Activated CD8-positive, alpha-beta memory T cell treated with anti-CD3 and anti-CD28 coated beads for 24 hours (primary cell): ENCODE measurements at regions not wholly inside any gene's neighbourhood (a gene's known extent, or its start where the extent isn't known, plus 50 kb on each side); places are given as distances from the start of the nearest gene placed in this dataset.

Source experiments
- DNase-seq: peaks from one replicate; pipeline ENCODE4 v3.0.0-alpha.2; 2020

DNA sequence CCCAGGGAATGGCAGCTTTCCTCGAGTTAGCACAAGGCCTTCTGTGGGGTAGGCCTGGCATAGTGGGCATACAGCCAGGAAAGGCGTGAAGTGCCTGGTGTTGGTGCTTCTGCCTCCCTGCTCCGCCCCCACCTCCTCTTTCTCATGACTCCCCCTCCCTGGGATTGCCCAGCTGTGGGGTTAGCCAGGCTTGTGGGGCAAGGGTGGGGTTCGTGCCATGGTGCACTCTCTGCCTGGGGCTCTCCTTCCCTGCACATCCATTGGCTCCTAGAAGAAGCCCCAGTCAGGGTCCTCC lies 236.8 kb upstream of the NCAM1 start:
- DNase-seq, result no peak

DNA sequence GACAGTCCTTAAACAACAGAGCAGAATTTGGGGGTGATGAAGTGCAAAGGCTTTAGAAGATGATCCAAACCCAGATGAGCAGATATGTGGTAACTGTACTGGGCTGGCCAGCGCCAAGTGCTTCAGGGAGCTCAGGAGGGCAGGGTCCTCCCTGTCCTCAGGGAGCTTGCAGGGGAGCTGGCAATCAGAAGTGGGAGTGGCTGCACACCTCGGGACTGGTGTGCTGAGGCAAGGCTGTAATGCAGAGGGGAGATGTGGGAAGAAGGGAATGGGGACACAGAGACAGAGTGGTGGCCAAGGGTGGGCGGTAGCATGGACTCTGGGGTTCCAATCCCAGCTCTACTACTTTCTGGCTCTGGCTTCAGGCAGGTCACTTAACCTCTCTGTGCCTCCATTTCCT lies 235.6 kb upstream of the NCAM1 start:
- no peak for DNase-seq

DNA sequence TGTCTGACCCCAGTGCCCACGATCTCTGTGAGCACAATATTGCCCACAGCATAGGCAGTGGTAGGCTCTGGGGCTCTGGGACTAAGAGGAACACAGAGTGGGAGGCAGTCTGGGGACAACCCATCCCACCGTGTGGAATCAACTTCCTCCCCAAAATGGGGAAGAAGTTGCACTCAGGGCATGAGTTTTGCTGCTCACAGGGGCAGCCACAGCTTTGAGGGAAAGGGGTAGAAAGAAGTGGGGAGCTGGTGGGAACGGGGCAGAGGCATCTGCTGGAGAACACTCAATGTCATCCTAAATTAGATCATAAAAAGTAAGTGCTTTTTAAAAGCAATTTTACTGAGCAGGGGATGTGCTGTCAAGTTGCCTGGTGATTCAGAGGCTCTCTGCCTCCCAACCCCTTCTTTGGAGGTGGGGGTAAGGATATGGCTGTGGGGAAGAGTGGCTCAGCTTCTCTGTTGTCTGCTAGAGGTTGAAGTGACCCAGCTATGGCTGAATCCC lies 233.8 kb upstream of the NCAM1 start:
- no peak for DNase-seq

DNA sequence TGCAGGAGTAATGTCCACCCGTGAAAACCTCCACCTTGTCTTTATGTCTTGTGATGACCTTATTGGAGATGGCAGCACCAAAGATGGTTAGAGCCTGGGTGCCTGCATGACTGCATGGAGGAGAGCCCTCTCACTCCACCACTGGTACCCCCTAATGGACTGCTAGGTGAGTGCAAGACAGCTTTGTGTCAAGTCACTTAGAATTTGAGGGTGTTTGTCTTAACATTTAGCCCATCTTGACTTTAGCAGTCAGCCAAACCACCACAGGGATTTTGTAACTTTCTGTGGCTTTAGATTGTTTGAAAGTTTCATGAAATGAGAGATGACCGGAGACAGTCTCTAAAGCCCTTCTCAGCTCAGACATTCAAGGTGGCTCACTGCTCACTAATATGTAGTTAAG lies 232.9 kb upstream of the NCAM1 start:
- no peak for DNase-seq

DNA sequence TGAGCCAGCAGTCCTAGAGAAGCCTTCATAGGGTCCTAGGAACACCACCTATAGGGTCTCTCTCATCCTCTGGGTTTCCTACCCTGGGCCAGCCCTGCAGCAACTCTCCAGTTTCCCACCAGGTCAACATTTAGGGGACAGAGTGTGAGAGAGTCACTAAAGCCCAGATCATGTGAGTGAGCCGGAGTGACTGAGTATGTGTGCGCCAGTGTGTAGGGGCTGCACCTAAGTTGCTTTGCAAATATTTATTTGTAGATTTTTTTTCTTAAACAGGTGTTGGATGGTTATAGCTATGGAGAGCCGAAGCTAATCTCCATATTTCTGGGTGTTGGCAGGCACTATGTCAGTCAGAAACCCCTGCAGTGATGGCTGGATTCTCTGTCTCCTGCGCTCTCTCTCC lies 232.5 kb upstream of the NCAM1 start:
- DNase-seq, result no peak

DNA sequence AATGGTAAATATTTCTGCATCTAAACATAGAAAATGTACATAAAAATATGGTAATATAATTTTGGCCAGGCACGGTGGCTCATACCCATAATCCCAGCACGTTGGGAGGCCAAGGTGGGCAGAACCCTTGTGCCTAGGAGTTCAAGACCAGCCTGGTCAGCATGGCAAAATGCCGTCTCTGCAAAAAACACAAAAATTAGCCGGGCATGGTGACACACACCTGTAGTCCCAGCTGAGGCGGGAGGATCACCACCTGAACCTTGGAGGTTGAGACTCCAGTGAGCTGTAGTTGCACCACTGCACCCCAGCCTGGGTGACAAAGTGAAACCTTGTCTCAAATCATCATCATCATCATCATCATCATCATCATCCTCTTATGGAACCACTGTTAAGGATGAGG lies 230.6 kb upstream of the NCAM1 start:
- DNase-seq, result no peak

DNA sequence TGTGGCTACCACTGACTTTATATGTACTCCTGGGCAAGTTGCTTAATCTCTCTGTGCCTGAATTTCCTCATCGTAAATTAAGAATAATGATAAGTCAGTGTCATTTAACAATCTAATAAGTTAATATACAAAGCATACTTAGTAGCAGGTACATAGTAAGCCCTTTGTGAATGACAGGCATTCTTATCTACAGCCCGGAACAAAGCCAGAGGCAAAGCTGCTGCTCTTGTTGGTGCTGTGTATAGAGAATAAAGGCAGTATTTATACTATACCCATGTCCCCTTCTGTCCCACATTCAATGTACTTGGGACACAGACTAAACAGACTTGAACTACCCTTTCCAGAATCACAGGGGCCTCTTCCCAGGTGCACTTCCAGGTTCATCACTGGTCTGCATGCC lies 229.7 kb upstream of the NCAM1 start:
- no peak for DNase-seq

DNA sequence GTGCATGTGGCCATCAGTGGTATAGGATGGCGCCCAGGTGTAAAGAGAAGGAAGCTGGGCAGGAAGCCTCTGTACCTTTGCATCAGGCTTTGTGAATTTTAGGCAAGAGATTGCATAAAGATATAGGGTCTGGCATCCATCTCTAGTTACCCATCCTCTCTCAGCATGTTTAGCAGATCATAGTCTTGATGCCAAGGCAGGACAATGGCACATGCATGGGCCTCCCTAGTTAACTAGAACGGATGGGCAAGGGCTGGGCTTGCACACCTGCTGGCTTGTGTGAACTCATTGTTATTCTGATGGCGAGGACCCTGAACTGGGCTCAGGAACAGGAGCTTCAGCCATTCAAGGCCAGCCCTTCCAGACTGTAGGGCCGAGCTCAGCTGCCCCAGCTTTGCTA lies 229.2 kb upstream of the NCAM1 start:
- DNase-seq, result no peak

DNA sequence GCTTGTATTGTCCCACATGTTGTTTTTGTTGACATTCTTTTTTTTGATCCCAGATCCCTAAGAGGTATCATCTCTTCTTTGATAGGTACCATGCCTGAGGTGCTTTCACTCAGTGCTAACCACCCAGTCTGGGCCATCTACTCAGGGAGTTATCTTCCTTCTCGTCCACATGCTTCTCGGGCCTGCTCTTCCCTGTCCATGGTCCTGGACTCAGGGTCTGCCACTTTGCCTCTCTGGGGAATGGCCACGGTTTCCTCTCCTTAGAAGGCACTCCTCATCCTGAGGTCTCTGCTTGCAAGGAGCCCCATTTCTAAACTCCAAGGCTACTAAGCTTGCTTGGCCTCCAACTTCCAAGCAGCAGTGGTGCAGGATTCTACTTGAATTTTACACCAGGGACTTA lies 227.0 kb upstream of the NCAM1 start:
- no peak for DNase-seq

DNA sequence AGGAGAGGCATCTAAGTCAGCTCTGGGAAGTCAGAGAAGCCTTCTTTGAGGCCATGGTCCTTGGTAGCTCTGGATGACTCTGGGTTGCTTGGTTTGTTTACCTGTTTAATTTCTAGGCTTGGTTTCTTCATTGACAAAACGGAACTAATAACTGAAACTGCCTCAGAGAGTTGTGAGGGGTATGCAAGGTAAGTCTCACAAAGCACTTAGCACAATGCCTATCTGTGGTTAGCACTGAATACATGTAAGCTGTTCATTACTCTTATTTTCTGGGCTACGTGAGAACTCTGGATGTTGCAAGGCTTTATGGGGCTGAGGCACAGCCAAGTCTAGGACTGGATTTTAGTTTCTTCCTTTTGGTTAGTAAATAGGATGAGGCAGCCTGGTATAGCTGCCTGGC lies 225.8 kb upstream of the NCAM1 start:
- DNase-seq, result no peak

DNA sequence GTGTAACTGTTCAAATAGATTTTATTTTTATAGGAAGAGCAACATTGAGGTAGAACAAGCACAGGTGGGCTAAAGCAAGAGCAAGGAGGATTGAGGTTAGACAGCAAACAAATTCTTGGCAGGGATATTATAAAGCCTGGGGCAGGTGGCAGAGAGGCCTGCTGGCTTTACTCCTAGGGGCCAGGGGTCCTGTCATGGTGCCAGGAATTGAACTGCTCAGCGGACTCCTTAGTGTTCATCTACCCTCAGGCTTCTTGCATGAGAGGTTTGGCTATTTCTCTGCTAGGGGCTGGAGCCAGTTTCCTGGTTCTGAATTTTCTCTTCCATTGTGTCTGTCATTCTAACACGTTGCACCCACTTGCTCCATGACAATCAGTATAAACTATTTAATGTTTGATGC lies 217.2 kb upstream of the NCAM1 start:
- no peak for DNase-seq

DNA sequence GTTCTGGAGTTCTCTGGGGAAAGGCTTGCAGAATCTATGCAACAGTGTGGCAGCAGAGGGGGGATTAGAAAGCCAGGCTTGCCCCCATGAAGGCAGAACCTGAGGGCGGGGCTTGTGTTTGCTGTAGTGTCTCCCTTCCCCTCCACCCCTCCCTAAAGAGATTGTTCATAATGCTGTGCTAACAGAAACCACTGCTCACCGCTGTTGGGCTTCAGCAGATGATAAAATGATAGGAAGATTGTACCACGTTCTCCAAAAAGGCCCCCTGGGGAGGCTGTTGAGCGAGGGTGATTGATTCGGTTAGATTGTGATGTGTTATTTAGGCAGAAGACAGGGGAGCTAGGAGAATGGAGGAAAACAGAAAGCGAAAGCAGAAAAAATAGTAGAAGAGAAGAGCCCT lies 215.2 kb upstream of the NCAM1 start:
- DNase-seq, result no peak

DNA sequence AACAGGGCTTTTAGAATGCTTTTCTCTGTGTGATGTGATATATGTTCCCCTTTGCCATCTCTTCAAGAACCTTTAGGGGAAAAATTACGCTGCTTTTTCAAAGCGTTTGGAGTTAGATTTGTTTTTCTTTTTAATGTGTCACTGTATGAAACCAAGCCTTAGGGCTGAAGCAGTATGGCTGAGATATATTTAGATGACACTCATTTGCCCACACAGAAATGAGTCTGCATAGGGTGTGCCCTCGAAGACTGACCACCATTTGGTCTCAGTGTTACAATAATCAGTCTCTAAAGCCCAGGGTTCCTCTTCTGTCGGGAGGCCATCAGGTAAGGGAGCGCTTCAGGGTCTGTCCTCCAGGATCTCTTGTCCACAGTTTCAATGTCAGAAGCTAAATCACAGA lies 213.0 kb upstream of the NCAM1 start:
- DNase-seq, result no peak

DNA sequence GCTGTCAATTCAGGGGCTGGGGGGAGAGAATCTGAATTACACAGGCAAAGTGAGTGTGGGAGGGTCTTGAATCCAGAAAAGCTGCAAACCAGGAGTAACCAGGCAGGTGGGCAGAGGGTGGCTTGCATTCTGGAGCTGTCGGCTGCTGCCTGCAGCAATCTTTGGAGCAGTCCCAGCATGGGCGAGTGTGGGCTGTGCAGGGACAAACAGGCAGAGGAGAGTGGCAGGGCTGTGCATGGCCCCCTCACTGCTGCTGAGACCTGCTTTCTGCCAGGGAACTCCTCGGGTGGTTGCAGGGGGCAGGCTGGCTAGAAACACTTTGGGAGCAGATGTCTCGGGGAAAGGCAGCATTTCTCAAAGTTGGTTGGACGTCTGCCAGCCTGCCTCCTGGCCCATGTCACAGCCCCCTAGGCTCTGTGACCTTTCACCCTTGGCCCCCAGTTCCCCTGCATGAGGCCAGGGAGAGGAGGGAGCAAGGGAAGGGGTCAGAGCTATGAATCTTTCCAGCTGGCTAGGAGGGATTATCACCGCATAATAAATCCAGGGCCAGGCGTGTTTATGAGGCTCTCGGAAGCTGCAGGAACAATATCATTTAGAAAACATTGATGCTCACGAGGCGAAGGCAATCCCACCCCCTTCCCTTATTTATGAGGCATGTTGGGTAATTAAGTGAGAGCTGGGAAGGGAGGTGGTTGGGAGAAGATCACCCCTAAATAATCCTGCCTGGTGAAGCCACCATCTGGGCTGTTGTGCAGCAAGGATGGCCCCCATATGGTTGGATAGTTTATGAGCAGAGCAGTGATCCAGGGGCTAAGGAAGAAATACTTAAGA lies 212.3 kb upstream of the NCAM1 start:
- no peak for DNase-seq

DNA sequence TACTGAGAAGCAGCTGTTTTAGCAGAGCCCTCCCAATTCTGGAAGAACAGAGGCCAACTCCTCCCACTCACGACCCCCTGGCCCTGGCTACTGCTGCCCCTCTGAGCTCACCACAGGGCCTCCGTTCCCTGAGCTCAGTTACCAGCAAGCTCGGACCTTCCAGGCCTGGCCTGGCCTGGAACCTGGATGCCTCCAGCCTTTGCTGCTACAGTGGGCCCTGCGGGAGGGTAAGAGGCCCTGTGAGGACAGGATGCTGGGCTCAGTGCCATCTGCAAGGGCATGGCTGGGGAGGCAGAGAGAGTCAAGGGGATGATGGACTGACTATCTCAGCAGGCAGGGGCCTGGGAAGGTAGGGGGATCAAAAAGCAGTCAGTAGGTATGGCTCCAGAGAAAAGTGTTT lies 209.9 kb upstream of the NCAM1 start:
- no peak for DNase-seq

DNA sequence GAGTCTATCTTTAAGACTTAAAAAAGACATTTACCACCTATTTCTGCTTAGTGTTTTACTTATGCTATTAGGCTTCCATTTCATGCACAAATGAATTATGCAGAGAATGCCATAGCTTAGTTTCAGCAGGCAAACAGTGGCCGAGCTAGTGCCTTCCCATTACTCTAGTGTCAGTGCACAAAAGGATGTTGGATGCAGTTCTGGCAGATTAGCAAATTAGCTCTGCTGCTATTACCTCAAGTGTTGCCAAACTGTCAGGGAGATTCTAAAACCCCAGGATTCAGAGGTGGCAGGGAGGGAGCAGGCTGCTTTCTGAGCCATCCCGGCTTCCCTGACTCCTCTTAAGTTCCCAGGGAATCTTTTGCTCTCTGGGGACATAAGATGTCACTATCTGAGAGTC lies 209.4 kb upstream of the NCAM1 start:
- no peak for DNase-seq

DNA sequence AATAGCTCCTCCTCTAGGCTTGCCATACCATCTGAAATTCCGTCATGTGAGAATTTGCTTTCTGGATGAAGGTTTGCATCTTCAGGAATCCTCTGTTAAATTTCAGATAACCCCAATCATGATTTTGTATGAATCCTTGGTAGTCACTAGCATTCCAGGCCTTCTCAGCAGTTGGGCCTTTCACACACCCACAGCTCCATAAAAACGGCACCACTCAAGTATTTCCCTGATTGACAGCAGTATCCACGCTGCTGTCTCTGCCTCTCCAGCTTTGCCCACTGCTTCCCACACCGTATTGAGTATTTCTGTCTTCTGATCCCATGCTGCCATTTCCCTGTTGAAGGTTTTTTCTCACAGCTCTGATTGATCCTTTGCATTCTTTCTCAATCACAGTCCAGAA lies 208.7 kb upstream of the NCAM1 start:
- DNase-seq, result no peak

DNA sequence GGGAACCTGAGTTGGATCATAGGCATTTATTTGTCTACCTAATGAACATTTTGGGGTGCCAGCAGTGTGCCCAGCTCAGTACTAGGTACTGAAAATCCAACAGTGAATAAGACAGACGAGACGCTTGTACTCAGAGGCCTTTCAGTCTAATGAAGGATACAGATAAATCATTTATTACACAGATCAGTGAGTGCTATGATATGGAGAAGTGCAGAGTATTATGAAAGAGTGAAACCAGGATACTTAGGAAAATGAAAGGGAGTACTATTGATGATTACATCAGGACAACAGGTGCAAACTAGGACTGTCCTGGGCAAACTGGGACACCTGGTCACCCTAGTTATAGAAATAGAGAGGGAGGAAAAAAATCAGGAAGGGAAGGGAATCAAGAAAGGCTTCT lies 207.5 kb upstream of the NCAM1 start:
- DNase-seq, result no peak

DNA sequence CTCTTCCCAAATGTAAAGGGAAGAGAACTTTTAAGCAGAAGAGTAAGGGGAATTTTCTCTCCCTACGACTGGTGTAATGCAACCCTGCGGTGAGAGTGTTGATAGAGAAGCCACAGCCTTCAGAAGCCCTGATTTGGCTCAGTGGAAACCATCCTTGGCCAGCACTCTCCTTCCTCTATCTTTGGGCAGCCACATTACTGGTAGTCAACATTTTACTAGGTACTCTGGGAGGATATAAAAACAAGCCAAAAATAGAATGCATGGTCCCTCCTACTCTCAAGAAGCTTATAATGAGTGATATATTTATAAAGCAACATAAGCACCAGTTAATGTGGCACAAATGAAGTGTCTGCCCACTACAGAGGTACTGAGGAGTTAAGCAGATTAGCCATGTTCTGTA lies 201.8 kb upstream of the NCAM1 start:
- DNase-seq, result no peak

DNA sequence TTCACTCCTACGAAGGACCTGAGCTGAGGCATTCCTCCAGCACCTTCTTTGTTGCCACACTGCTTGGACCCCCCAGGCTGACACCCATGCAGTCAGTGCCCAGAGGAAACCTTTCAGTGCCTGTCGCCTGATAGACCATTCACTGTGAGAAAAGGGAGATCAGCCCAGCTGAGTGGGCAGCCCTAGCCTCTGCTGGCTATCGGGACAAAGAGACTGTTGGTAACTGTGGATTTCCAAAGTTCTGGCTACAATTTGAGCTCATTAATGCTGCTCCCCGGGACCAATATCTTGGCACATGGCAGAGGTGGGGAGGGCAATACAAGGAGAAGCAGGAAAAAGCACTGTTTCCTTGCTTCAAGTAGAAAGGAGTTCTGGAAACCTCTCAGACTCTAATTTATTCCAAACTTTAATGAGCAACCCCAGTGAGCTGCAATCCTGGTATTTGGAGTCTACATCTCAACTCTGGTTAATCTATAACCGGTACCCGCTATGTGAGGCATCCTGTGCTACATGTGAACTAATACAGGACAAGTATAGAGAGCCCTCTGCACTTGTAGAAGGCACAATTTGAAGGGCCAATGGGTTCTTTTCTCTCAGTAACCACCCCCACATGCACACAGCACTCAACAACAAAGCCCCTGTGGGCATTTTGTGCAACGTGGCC lies 200.7 kb upstream of the NCAM1 start:
- DNase-seq, result no peak

DNA sequence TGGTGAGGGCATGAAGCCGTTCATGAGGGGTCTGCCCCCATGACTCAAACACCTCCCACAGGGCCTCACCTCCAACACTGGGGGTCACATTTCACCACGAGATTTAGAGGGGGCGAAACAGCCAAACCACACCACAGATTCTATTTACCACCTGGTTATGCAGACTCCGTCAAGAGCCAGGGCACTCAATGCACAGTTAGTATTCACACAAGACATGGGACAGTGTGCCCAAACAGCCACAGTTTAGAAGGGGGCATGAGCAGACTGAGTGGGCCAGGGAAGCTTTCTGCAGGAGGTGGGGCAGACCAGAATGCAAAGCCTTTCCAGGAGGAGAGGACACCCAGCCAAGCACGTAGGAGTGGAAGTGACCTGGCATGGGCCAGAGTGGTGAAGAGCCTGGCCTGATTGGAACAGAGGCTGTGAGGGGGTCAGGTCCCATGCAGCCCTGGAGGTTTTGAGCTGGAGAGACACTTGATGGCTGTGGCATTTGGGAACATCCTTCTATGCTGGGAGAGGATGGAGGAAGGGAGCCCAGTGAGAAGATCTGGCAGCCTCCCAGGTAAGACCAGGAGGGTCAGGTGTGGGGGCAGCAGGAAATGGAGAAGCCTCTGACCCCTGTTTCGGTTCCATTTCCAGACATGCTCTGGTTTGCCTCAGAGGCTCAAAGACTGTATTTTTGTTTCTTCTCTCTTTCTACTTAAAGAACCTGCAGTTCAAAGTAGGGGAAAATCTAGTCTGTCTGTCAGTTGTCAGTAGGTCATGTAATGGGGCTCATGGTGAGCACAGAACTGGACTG lies 199.1 kb upstream of the NCAM1 start:
- no peak for DNase-seq

DNA sequence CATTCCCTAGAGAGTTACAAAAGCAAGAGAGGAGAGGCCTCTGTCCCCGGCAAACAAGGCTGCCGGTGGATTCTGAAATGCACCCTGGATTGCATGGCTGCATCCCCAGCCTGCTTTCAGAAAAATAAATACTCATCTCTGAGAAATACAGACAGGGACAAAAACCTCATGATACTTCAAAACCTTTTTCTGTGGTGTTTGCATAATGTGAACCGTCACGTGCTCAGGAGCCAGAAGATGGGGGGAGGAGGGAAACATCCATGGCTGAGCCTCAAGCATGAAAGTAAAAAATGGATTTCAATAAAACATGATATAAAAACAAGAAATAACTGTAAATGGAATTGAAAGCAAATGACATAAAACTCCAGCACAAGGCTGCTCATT lies 198.5 kb upstream of the NCAM1 start:
- no peak for DNase-seq

DNA sequence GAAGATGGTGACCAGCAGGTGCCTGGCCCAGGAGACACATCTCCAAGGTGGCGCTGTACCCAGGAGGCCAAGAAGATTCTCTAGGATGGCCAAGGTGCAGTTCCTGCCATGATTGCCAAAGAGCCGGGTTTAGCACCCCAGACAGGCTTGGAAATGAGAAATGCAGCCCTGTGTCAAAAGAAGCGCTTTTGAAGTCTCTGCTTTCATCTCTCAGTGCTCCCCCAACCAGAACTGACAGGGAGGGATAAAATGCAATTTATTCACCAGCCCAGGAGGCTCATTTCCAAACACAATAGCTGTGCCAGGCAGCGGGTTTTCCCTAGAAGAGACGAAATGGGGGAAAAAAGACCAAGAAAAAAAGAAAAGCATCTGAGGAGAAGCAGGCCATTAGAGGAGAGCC lies 195.9 kb upstream of the NCAM1 start:
- DNase-seq, result no peak

DNA sequence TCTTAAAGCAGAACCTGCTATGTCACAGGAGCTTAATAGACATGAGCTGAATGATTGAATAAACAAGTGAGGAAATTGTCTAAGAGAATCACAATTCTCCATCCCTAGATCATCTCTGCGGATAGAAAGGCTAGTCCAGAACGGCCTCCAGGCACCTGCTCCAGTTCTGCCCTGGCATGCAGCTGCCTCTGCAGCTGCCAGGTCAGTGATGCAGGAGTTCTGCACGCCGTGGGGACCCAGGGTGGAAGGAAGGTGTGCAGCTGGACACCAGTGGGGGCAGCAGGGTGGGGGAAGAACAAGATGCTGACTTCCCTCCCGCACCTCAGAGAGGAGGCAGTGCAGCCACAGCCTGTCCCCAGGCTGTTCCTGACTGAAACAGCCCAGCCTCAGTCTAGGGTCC lies 192.1 kb upstream of the NCAM1 start:
- DNase-seq, result no peak
